Sigmoid colon (tissue), 6 donors: ENCODE measurements at regions not wholly inside any gene's neighbourhood (a gene's known extent, or its start where the extent isn't known, plus 50 kb on each side); places are given as distances from the start of the nearest gene placed in this dataset.

Source experiments
- DNase-seq: peaks from one replicate; pipeline ENCODE4 v3.0.0-alpha.2; 2019
- H3K27ac ChIP-seq, 4 donors: fragments of 200-600 bp; sonication (generic); one replicate each; pipeline ENCODE4 v1.5.1; 2016 to 2019; ENCODE audit warnings: mild to moderate bottlenecking in 1 of 4
- H3K27me3 ChIP-seq, 3 donors: fragments of 200-600 bp; sonication (generic); one replicate each; pipeline ENCODE4 v1.5.1; 2019; ENCODE audit warnings: mild to moderate bottlenecking in 1 of 3
- H3K36me3 ChIP-seq, 4 donors: fragments of 200-600 bp; sonication (generic); one replicate each; pipeline ENCODE4 v1.5.1; 2016 to 2019
- H3K4me1 ChIP-seq, 4 donors: fragments of 200-600 bp; sonication (generic); one replicate each; pipeline ENCODE4 v1.5.1; 2017 to 2019
- H3K4me3 ChIP-seq, 4 donors: fragments of 200-600 bp; sonication (generic); one replicate each; pipeline ENCODE4 v1.5.1; 2017 to 2019; ENCODE audit warnings: mild to moderate bottlenecking in 2 of 4, moderate library complexity in 1 of 4
- H3K9me3 ChIP-seq, 4 donors: fragments of 200-600 bp in 3 of 4; sonication (generic) in 3 of 4; one replicate each; pipeline versions ENCODE4 v1.5.1 to v1.6.1; 2013 to 2019
- CTCF ChIP-seq, 4 experiments: fragments of 450-650 bp in 3 of 4; fragments of 200-600 bp in 1 of 4; IDR thresholded peaks; one replicate each; pipeline ENCODE4 v1.5.1; 2016 to 2019; ENCODE audit warnings: antibody characterized with exemption in 4 of 4, mild to moderate bottlenecking in 3 of 4, moderate library complexity in 2 of 4
- EP300 ChIP-seq, 4 donors: sonication (generic); formaldehyde crosslinking; IDR thresholded peaks; one replicate each; pipeline ENCODE4 v1.6.1; 2017; ENCODE audit warnings: antibody characterized with exemption in 4 of 4
- POLR2A ChIP-seq, 2 donors: fragments of 450-650 bp; IDR thresholded peaks; one replicate each; pipeline ENCODE4 v1.6.1; 2016; ENCODE audit warnings: antibody characterized with exemption in 2 of 2, mild to moderate bottlenecking in 2 of 2, moderate library complexity in 2 of 2
- POLR2AphosphoS5 ChIP-seq, 4 donors: sonication (generic); formaldehyde crosslinking; IDR thresholded peaks; one replicate each; pipeline ENCODE4 v1.6.1; 2017; ENCODE audit warnings: antibody characterized with exemption in 4 of 4
- WGBS, 2 donors: extraction: QIAGEN DNeasy Blood & Tissue Kit; methylation state at CpG; one replicate each; pipeline ENCODE4 v1.1.7; 2013; 5-methylcytosine and 5-hydroxymethylcytosine counted together
- intact Hi-C: fragments of 100-400 bp; cut with DNase I; formaldehyde crosslinking; loops from one replicate; pipeline ENCODE4 v1.15.1; 2023
- donor health status: healthy with polysubstance abuse.
- donor health status: healthy.

- no peak for DNase-seq
- no peak overlapping the region for H3K4me3 ChIP-seq
- H3K9me3 ChIP-seq: peaks cover 0 to 4% (median 0%) of the 10 kb centered on the region in 4 donors
- intact Hi-C loops: no loop called here
- no peaks in the 10 kb centered on the region for H3K27me3 ChIP-seq
- H3K4me1 ChIP-seq: no peaks in the 10 kb centered on the region
- TF ChIP-seq POLR2A (IDR thresholded peaks at IDR 0.05) (no peak), CTCF (IDR thresholded peaks at IDR 0.05) (no peak), EP300 (IDR thresholded peaks at IDR 0.05) (no peak), POLR2AphosphoS5 (IDR thresholded peaks at IDR 0.05) (no peak)
- H3K36me3 ChIP-seq: no peaks in the 10 kb centered on the region
- 79 to 80% methylated on average over 3 of the region's 3 CpGs for WGBS, 2 donors
- no peak overlapping the region for H3K27ac ChIP-seq
Observed at GRCh38 chr3:72559385-72559784, 288.9 kb downstream of the SHQ1 start.

GRCh38 chr3:72558001-72558400 lies 290.2 kb downstream of the SHQ1 start:
- Histone ChIP-seq H3K4me1 (no peaks in the 10 kb centered on the region), H3K4me3 (no peak overlapping the region), H3K27ac (no peak overlapping the region), H3K9me3 (peaks cover 0 to 4% (median 0%) of the 10 kb centered on the region in 4 donors), H3K36me3 (no peaks in the 10 kb centered on the region), H3K27me3 (no peaks in the 10 kb centered on the region)
- 31 to 52% methylated on average over 3 of the region's 3 CpGs for WGBS, 2 donors
- no peak for DNase-seq
- TF ChIP-seq POLR2A (IDR thresholded peaks at IDR 0.05) (no peak), POLR2AphosphoS5 (IDR thresholded peaks at IDR 0.05) (no peak)
- intact Hi-C loops: no loop called here

- Histone ChIP-seq H3K27ac (no peak overlapping the region), H3K4me3 (no peak overlapping the region), H3K4me1 (no peaks in the 10 kb centered on the region), H3K9me3 (no peaks in the 10 kb centered on the region), H3K36me3 (no peaks in the 10 kb centered on the region), H3K27me3 (no peaks in the 10 kb centered on the region)
- WGBS, 2 donors: 94 to 95% methylated on average over 4 of the region's 4 CpGs
- TF ChIP-seq CTCF (IDR thresholded peaks at IDR 0.05): no peak
- no peak for TF ChIP-seq POLR2A (IDR thresholded peaks at IDR 0.05)
- TF ChIP-seq EP300 (IDR thresholded peaks at IDR 0.05): no peak
- no peak for DNase-seq
- intact Hi-C loops: no loop called here
Observed at GRCh38 chr3:72555714-72556113, 292.5 kb downstream of the SHQ1 start.

GRCh38 chr3:72554689-72555088 lies 293.6 kb downstream of the SHQ1 start:
- H3K4me3 ChIP-seq: no peak overlapping the region
- no peaks in the 10 kb centered on the region for H3K27me3 ChIP-seq
- 86 to 91% methylated on average over 4 of the region's 4 CpGs for WGBS, 2 donors
- H3K9me3 ChIP-seq: no peaks in the 10 kb centered on the region
- TF ChIP-seq POLR2A (IDR thresholded peaks at IDR 0.05) (no peak), EP300 (IDR thresholded peaks at IDR 0.05) (no peak), CTCF (IDR thresholded peaks at IDR 0.05) (no peak), POLR2AphosphoS5 (IDR thresholded peaks at IDR 0.05) (no peak)
- H3K36me3 ChIP-seq: no peaks in the 10 kb centered on the region
- H3K27ac ChIP-seq: no peak overlapping the region
- H3K4me1 ChIP-seq: no peaks in the 10 kb centered on the region
- no peak for DNase-seq
- intact Hi-C loops: no loop called here

- Histone ChIP-seq H3K4me3 (no peak overlapping the region), H3K9me3 (no peaks in the 10 kb centered on the region), H3K36me3 (no peaks in the 10 kb centered on the region), H3K27ac (no peak overlapping the region), H3K4me1 (no peaks in the 10 kb centered on the region), H3K27me3 (no peaks in the 10 kb centered on the region)
- no peak for TF ChIP-seq CTCF (IDR thresholded peaks at IDR 0.05)
- no peak for TF ChIP-seq POLR2AphosphoS5 (IDR thresholded peaks at IDR 0.05)
- no peak for TF ChIP-seq EP300 (IDR thresholded peaks at IDR 0.05)
- TF ChIP-seq POLR2A (IDR thresholded peaks at IDR 0.05): no peak
- intact Hi-C loops: no loop called here
- WGBS, 2 donors: 77 to 79% methylated on average over 4 of the region's 4 CpGs
- no peak for DNase-seq
Observed at GRCh38 chr3:72553298-72553697, 294.9 kb downstream of the SHQ1 start.
